WTC11 (cell line): ENCODE measurements at regions not wholly inside any gene's neighbourhood (a gene's known extent, or its start where the extent isn't known, plus 50 kb on each side); places are given as distances from the start of the nearest gene placed in this dataset.

Experiments used
- ATF2 ChIP-seq: sonication (generic); formaldehyde crosslinking; IDR thresholded peaks from 2 replicates; pipeline ENCODE4 v1.8.1; 2022; ENCODE audit warnings: low read depth, missing genetic modification reagents, borderline replicate concordance
- CBFB ChIP-seq: sonication (generic); formaldehyde crosslinking; IDR thresholded peaks from 2 replicates; pipeline ENCODE4 v1.8.1; 2022; ENCODE audit warnings: mild to moderate bottlenecking, low read depth, missing genetic modification reagents
- CREB1 ChIP-seq: sonication (generic); formaldehyde crosslinking; IDR thresholded peaks from 2 replicates; pipeline ENCODE4 v1.8.0; 2023; ENCODE audit warnings: mild to moderate bottlenecking, missing genetic modification reagents
- CREM ChIP-seq: sonication (generic); formaldehyde crosslinking; IDR thresholded peaks from 2 replicates; pipeline ENCODE4 v1.8.1; 2022; ENCODE audit warnings: mild to moderate bottlenecking, missing genetic modification reagents, moderate library complexity
- ELF4 ChIP-seq: sonication (generic); formaldehyde crosslinking; IDR thresholded peaks from 2 replicates; pipeline ENCODE4 v1.8.1; 2022; ENCODE audit warnings: low read depth, mild to moderate bottlenecking, moderate library complexity, missing genetic modification reagents
- ESRRA ChIP-seq: sonication (generic); formaldehyde crosslinking; IDR thresholded peaks from 2 replicates; pipeline ENCODE4 v1.8.1; 2022; ENCODE audit warnings: mild to moderate bottlenecking, missing genetic modification reagents, borderline replicate concordance
- JAZF1 ChIP-seq: fragments of 250-450 bp; sonication (Bioruptor Pico); IDR thresholded peaks from 2 replicates; pipeline ENCODE4 v1.9.0; 2021; ENCODE audit warnings: moderate library complexity, mild to moderate bottlenecking, inconsistent platforms
- NR2C2 ChIP-seq: sonication (generic); formaldehyde crosslinking; IDR thresholded peaks from 2 replicates; pipeline ENCODE4 v1.8.0; 2022; ENCODE audit warnings: mild to moderate bottlenecking, missing genetic modification reagents
- NR3C1 ChIP-seq: sonication (generic); formaldehyde crosslinking; conservative IDR thresholded peaks from 2 replicates; pipeline ENCODE4 v1.8.1; 2023; ENCODE audit warnings: low read depth, mild to moderate bottlenecking, missing genetic modification reagents
- RELA ChIP-seq: sonication (generic); formaldehyde crosslinking; IDR thresholded peaks from 2 replicates; pipeline ENCODE4 v1.8.1; 2022; ENCODE audit warnings: missing genetic modification reagents, mild to moderate bottlenecking, borderline replicate concordance
- TCF7 ChIP-seq: sonication (generic); formaldehyde crosslinking; IDR thresholded peaks from 2 replicates; pipeline ENCODE4 v1.8.0; 2022; ENCODE audit warnings: mild to moderate bottlenecking, low read depth, missing genetic modification reagents, moderate library complexity
- TEAD4 ChIP-seq: sonication (generic); formaldehyde crosslinking; IDR thresholded peaks from 2 replicates; pipeline ENCODE4 v1.8.0; 2022; ENCODE audit warnings: mild to moderate bottlenecking, missing genetic modification reagents
- ZBTB21 ChIP-seq: sonication (generic); formaldehyde crosslinking; IDR thresholded peaks from 2 replicates; pipeline ENCODE4 v1.8.1; 2023; ENCODE audit warnings: mild to moderate bottlenecking, missing genetic modification reagents, borderline replicate concordance
- TF ChIP-seq, protein P1 (sequence below): fragments of 200-600 bp; IDR thresholded peaks from 2 replicates; pipeline ENCODE4 v1.8.0; 2022; ENCODE audit warnings: antibody characterized with exemption

DNA sequence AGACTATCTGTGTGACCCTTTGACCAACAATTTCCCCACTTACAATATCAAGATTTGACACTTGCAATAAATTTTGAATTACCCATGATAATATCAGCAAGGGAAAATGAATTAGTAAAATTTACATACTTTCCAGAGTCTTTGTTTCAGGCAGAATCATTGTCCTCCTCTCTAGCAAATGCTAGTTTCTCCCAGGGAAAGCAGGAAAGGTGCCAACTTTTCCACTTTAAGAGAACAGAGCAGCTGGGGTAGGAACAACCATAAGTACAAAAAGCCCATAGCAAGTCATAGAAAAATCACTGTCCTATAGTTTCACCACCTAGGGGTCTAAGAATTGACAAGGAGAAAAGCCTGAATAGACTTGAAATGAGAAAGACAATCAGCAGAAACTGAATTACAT, 67.1 kb upstream of the GUCA2B start:
- TF ChIP-seq, protein P1, sequence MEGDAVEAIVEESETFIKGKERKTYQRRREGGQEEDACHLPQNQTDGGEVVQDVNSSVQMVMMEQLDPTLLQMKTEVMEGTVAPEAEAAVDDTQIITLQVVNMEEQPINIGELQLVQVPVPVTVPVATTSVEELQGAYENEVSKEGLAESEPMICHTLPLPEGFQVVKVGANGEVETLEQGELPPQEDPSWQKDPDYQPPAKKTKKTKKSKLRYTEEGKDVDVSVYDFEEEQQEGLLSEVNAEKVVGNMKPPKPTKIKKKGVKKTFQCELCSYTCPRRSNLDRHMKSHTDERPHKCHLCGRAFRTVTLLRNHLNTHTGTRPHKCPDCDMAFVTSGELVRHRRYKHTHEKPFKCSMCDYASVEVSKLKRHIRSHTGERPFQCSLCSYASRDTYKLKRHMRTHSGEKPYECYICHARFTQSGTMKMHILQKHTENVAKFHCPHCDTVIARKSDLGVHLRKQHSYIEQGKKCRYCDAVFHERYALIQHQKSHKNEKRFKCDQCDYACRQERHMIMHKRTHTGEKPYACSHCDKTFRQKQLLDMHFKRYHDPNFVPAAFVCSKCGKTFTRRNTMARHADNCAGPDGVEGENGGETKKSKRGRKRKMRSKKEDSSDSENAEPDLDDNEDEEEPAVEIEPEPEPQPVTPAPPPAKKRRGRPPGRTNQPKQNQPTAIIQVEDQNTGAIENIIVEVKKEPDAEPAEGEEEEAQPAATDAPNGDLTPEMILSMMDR: no peak
- TF ChIP-seq NR3C1 (CRISPR knock-in tag) (no peak), RELA (CRISPR knock-in tag) (no peak), ESRRA (CRISPR knock-in tag) (no peak), ATF2 (CRISPR knock-in tag) (no peak), CREM (CRISPR knock-in tag) (no peak), JAZF1 (CRISPR knock-in tag) (no peak), TCF7 (CRISPR knock-in tag) (no peak), ELF4 (CRISPR knock-in tag) (no peak), NR2C2 (no peak), TEAD4 (no peak), CBFB (CRISPR knock-in tag) (no peak), CREB1 (CRISPR knock-in tag) (no peak), ZBTB21 (CRISPR knock-in tag) (no peak)
